ENCODE measurements at regions not wholly inside any gene's neighbourhood (a gene's known extent, or its start where the extent isn't known, plus 50 kb on each side); places are given as distances from the start of the nearest gene placed in this dataset.

DNA sequence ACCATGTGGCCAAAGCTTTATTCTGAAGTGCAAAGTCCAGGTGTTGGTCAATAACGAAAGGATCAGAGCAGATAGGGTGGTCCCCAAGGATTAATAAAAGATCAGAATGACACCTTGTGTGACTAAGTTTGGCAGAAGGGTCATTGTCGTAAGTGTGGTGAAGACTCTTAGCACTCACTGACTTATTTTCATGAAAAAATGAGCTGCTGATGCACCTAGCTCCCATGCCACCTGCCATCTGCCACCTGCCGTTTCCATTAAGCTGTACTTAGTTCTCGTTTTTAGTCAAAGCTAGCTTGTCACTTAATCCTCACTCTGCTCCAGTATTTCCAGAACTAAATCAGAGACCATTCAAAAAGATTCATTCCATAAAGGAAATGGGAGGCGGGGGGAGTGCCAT, 112.6 kb downstream of the SEC16B start:
- H3K27ac ChIP-seq, result no peak overlapping the region

DNA sequence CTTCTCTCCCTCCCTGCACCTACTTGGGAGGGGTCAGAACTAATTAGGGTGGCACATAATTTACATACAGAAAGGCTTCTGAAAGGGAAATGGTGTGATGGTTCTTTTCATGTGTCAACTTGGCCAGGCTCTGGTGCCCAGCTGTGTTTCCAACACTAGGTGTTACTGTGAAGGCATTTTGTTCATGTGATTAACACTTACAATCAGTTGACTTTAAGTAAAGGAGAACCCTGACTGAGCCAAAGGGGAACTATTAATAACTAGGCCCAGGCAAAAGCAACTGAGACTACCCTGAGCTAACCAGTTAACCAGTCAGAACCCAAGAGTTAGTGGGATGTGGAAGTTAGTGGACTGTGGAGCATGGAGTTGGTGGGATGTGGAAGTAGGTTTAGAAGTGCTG, 114.9 kb downstream of the SEC16B start:
- Histone ChIP-seq H3K4me2 (no peak overlapping the region), H3K27ac (no peak overlapping the region), H3K36me3 (ENCODE audit: insufficient read depth) (no peaks in the 10 kb centered on the region), H3K79me2 (ENCODE audit: insufficient read depth, low read depth) (no peaks in the 10 kb centered on the region), H3K4me3 (IDR thresholded peaks at IDR 0.05; ENCODE audit: insufficient read depth, low read depth, low read length) (no peak overlapping the region), H3K4me1 (ENCODE audit: low read depth, poor library complexity, severe bottlenecking) (no peaks in the 10 kb centered on the region), H3K27me3 (ENCODE audit: insufficient read depth, low read depth) (no peaks in the 10 kb centered on the region), H4K20me1 (ENCODE audit: insufficient read depth) (no peaks in the 10 kb centered on the region), H3K9ac (no peak overlapping the region), H2AFZ (ENCODE audit: low read depth) (no peak overlapping the region)
- TF ChIP-seq, protein P1, sequence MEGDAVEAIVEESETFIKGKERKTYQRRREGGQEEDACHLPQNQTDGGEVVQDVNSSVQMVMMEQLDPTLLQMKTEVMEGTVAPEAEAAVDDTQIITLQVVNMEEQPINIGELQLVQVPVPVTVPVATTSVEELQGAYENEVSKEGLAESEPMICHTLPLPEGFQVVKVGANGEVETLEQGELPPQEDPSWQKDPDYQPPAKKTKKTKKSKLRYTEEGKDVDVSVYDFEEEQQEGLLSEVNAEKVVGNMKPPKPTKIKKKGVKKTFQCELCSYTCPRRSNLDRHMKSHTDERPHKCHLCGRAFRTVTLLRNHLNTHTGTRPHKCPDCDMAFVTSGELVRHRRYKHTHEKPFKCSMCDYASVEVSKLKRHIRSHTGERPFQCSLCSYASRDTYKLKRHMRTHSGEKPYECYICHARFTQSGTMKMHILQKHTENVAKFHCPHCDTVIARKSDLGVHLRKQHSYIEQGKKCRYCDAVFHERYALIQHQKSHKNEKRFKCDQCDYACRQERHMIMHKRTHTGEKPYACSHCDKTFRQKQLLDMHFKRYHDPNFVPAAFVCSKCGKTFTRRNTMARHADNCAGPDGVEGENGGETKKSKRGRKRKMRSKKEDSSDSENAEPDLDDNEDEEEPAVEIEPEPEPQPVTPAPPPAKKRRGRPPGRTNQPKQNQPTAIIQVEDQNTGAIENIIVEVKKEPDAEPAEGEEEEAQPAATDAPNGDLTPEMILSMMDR (conservative IDR thresholded peaks at IDR 0.05; ENCODE audit: low read depth, low read length), result no peak

More for the DNA sequence above, 112.6 kb downstream of the SEC16B start:
- H3K9ac ChIP-seq, result no peak overlapping the region
- H3K4me1 ChIP-seq (ENCODE audit: low read depth, poor library complexity, severe bottlenecking), result no peaks in the 10 kb centered on the region
- H3K4me3 ChIP-seq (IDR thresholded peaks at IDR 0.05; ENCODE audit: insufficient read depth, low read depth, low read length), result no peak overlapping the region
- H3K36me3 ChIP-seq (ENCODE audit: insufficient read depth), result no peaks in the 10 kb centered on the region
- H2AFZ ChIP-seq (ENCODE audit: low read depth), result no peak overlapping the region
- TF ChIP-seq, protein P1 (conservative IDR thresholded peaks at IDR 0.05; ENCODE audit: low read depth, low read length), result no peak
- H3K4me2 ChIP-seq, result no peak overlapping the region
- no peaks in the 10 kb centered on the region for H4K20me1 ChIP-seq (ENCODE audit: insufficient read depth)
- H3K79me2 ChIP-seq (ENCODE audit: insufficient read depth, low read depth), result no peaks in the 10 kb centered on the region
- H3K27me3 ChIP-seq (ENCODE audit: insufficient read depth, low read depth), result no peaks in the 10 kb centered on the region

DNA sequence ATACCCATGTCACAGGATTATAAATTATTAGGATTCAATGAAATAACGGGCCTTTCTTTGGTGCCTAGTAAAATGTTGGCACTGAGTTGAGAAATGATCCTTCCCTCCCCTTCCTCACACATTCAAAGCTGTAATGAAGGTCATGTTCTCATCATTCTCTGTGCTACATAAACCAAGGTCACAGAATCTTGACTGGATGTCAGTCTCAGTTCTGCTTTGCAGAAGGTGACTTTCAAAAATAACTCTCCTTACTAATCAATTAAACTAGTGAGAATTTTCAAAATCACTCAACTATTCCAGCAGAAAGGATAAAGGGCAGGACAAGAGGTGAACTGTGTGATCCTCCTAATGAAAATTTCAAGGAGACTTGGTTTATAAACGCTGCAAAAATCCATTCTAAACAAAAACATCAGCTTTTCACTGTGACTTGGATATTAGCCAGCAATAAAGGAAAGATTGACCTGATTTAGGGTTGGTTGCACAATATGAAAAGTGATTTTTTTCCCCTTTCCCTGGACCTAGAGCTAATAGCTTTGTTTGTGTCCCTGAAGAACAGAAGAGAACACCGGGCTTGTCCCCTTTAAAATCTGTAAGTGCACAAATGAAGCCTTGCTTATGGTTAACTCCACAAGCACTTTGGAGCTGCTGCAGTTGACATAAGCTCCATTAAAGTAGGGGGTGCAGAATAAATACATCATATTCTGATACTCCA, 120.1 kb downstream of the SEC16B start:
- Histone ChIP-seq H3K79me2 (ENCODE audit: insufficient read depth, low read depth) (no peaks in the 10 kb centered on the region), H4K20me1 (ENCODE audit: insufficient read depth) (no peaks in the 10 kb centered on the region), H3K4me1 (ENCODE audit: low read depth, poor library complexity, severe bottlenecking) (no peaks in the 10 kb centered on the region), H3K4me2 (no peak overlapping the region), H3K4me3 (IDR thresholded peaks at IDR 0.05; ENCODE audit: insufficient read depth, low read depth, low read length) (no peak overlapping the region), H3K27me3 (ENCODE audit: insufficient read depth, low read depth) (no peaks in the 10 kb centered on the region), H3K36me3 (ENCODE audit: insufficient read depth) (no peaks in the 10 kb centered on the region), H2AFZ (ENCODE audit: low read depth) (no peak overlapping the region), H3K9ac (no peak overlapping the region), H3K27ac (no peak overlapping the region)
- TF ChIP-seq, protein P1 (conservative IDR thresholded peaks at IDR 0.05; ENCODE audit: low read depth, low read length), result no peak

DNA sequence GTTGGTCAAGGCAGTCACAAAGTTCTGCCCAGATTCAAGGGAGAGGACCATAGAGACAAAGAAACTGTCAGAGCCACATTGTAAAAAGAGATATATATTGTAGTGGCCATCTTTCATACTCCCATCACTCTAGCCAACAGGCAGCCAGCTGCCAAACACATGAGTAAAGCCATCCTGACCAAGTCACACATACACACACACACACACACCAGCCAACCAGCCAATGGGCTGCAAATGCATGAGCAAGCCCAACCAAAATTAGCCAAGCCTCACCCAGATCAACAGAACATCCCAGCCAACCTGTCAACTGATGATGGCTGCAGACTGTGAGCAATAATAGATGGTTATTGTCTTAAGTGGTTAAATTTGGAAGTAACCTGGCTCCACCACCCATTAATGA, 120.7 kb downstream of the SEC16B start:
- H3K36me3 ChIP-seq (ENCODE audit: insufficient read depth), result no peaks in the 10 kb centered on the region
- no peaks in the 10 kb centered on the region for H3K4me1 ChIP-seq (ENCODE audit: low read depth, poor library complexity, severe bottlenecking)
- no peak overlapping the region for H3K4me3 ChIP-seq (IDR thresholded peaks at IDR 0.05; ENCODE audit: insufficient read depth, low read depth, low read length)
- H2AFZ ChIP-seq (ENCODE audit: low read depth), result no peak overlapping the region
- no peaks in the 10 kb centered on the region for H3K79me2 ChIP-seq (ENCODE audit: insufficient read depth, low read depth)
- no peak overlapping the region for H3K27ac ChIP-seq
- H3K27me3 ChIP-seq (ENCODE audit: insufficient read depth, low read depth), result no peaks in the 10 kb centered on the region
- no peak overlapping the region for H3K4me2 ChIP-seq
- H4K20me1 ChIP-seq (ENCODE audit: insufficient read depth), result no peaks in the 10 kb centered on the region
- TF ChIP-seq, protein P1 (conservative IDR thresholded peaks at IDR 0.05; ENCODE audit: low read depth, low read length), result no peak
- no peak overlapping the region for H3K9ac ChIP-seq
